ENCODE measurements at regions not wholly inside any gene's neighbourhood (a gene's known extent, or its start where the extent isn't known, plus 50 kb on each side); places are given as distances from the start of the nearest gene placed in this dataset.

DNA sequence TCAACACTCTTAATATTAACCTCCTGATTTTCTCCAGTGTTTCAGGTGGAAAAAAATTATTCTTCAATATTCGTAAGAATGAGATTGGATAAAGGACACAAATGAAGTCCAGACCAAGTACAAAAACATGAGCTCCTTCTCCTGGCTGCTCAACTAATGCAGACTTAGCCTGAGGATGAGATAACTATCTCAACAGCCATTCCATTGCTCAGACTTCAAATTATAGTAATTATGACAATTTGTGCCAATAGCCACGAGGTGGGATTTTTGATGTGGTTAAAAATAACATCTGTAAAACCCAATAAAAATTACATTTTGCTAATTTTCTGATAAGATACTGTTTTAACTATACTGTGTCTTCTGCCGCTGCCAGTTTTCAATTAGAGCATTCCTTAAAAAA is 323.6 kb downstream of the SOX2 start:
- H3K9me2 ChIP-seq: no peaks in the 10 kb centered on the region
- H4K20me1 ChIP-seq (ENCODE audit: insufficient read depth): no peaks in the 10 kb centered on the region
- H3K9me3 ChIP-seq: no peaks in the 10 kb centered on the region
- CTCF ChIA-PET: interaction anchor here (1.0 to 1.2 kb wide), 2 partner anchors 48 to 648 kb away, joined by 3 read pairs; no protein-coding TSS in a partner anchor
- H3K79me2 ChIP-seq (ENCODE audit: insufficient read depth): no peaks in the 10 kb centered on the region
- no peaks in the 10 kb centered on the region for H3K27me3 ChIP-seq (ENCODE audit: insufficient read depth)
- 33% methylated on average over 3 of the region's 3 CpGs for WGBS (ENCODE audit: low lambda C conversion rate)
- no peak overlapping the region for H3K4me3 ChIP-seq (ENCODE audit: low read depth in 2 of 2, low read length in 1 of 2)
- H3K4me2 ChIP-seq: no peak overlapping the region
- H3K27ac ChIP-seq (ENCODE audit: low read depth in 2 of 2, low read length in 1 of 2): no peak overlapping the region
- POLR2A ChIA-PET: no interaction called here
- H3K9ac ChIP-seq: no peak overlapping the region
- no peaks in the 10 kb centered on the region for H3K36me3 ChIP-seq (replicated peaks in 1 of 2; ENCODE audit: control insufficient read depth in 1 of 2, insufficient read depth in 2 of 2, low read length in 1 of 2)
- H3K4me1 ChIP-seq (ENCODE audit: control insufficient read depth in 1 of 2, insufficient read depth in 2 of 2, low read depth in 1 of 2, low read length in 1 of 2): no peaks in the 10 kb centered on the region; a peak in 2 of 4 replicates
- peak; percentile 37 for DNase-seq
- no peaks in the 10 kb centered on the region for H3F3A ChIP-seq (replicated peaks; ENCODE audit: insufficient read depth)
- no peak overlapping the region for H2AFZ ChIP-seq (ENCODE audit: low read depth)
- TF ChIP-seq, protein P1, sequence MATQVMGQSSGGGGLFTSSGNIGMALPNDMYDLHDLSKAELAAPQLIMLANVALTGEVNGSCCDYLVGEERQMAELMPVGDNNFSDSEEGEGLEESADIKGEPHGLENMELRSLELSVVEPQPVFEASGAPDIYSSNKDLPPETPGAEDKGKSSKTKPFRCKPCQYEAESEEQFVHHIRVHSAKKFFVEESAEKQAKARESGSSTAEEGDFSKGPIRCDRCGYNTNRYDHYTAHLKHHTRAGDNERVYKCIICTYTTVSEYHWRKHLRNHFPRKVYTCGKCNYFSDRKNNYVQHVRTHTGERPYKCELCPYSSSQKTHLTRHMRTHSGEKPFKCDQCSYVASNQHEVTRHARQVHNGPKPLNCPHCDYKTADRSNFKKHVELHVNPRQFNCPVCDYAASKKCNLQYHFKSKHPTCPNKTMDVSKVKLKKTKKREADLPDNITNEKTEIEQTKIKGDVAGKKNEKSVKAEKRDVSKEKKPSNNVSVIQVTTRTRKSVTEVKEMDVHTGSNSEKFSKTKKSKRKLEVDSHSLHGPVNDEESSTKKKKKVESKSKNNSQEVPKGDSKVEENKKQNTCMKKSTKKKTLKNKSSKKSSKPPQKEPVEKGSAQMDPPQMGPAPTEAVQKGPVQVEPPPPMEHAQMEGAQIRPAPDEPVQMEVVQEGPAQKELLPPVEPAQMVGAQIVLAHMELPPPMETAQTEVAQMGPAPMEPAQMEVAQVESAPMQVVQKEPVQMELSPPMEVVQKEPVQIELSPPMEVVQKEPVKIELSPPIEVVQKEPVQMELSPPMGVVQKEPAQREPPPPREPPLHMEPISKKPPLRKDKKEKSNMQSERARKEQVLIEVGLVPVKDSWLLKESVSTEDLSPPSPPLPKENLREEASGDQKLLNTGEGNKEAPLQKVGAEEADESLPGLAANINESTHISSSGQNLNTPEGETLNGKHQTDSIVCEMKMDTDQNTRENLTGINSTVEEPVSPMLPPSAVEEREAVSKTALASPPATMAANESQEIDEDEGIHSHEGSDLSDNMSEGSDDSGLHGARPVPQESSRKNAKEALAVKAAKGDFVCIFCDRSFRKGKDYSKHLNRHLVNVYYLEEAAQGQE (IDR thresholded peaks at IDR 0.05; ENCODE audit: low read depth, low read length): no peak
- TF ChIP-seq NRF1 (IDR thresholded peaks at IDR 0.05; ENCODE audit: low read depth, low read length) (no peak), MEF2A (IDR thresholded peaks at IDR 0.05; ENCODE audit: borderline replicate concordance, low read depth) (no peak), TAF1 (IDR thresholded peaks at IDR 0.05; ENCODE audit: borderline replicate concordance, low read depth, low read length) (no peak), GABPA (IDR thresholded peaks at IDR 0.05; ENCODE audit: low read depth) (no peak), EP300 (IDR thresholded peaks at IDR 0.05; ENCODE audit: borderline replicate concordance in 1 of 2, low read depth in 1 of 2, low read length in 1 of 2) (peak in 1 of 2 experiments; percentile 42; a peak in 2 of 4 replicates), EZH2phosphoT487 (IDR thresholded peaks at IDR 0.05; ENCODE audit: borderline replicate concordance, low read depth) (no peak), MXI1 (IDR thresholded peaks at IDR 0.05; ENCODE audit: low read depth, low read length) (no peak), FOXM1 (IDR thresholded peaks at IDR 0.05; ENCODE audit: low read depth) (no peak), GATA2 (CRISPR knock-in tag; IDR thresholded peaks at IDR 0.05) (peak; percentile 68), TEAD4 (IDR thresholded peaks at IDR 0.05; ENCODE audit: borderline replicate concordance, insufficient read depth) (no peak), FOSL2 (IDR thresholded peaks at IDR 0.05; ENCODE audit: borderline replicate concordance, low read depth) (no peak), NFIC (IDR thresholded peaks at IDR 0.05; ENCODE audit: borderline replicate concordance) (no peak), SMC3 (IDR thresholded peaks at IDR 0.05; ENCODE audit: low read depth, low read length) (no peak), SIN3A (IDR thresholded peaks at IDR 0.05; ENCODE audit: borderline replicate concordance, low read depth, low read length) (no peak), JUND (IDR thresholded peaks at IDR 0.05) (no peak), CHD2 (IDR thresholded peaks at IDR 0.05; ENCODE audit: low read length, partially characterized antibody) (no peak)
- TF ChIP-seq, protein P2, sequence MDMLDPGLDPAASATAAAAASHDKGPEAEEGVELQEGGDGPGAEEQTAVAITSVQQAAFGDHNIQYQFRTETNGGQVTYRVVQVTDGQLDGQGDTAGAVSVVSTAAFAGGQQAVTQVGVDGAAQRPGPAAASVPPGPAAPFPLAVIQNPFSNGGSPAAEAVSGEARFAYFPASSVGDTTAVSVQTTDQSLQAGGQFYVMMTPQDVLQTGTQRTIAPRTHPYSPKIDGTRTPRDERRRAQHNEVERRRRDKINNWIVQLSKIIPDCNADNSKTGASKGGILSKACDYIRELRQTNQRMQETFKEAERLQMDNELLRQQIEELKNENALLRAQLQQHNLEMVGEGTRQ (IDR thresholded peaks at IDR 0.05; ENCODE audit: borderline replicate concordance, low read depth, low read length): no peak
- TF ChIP-seq, protein P3, sequence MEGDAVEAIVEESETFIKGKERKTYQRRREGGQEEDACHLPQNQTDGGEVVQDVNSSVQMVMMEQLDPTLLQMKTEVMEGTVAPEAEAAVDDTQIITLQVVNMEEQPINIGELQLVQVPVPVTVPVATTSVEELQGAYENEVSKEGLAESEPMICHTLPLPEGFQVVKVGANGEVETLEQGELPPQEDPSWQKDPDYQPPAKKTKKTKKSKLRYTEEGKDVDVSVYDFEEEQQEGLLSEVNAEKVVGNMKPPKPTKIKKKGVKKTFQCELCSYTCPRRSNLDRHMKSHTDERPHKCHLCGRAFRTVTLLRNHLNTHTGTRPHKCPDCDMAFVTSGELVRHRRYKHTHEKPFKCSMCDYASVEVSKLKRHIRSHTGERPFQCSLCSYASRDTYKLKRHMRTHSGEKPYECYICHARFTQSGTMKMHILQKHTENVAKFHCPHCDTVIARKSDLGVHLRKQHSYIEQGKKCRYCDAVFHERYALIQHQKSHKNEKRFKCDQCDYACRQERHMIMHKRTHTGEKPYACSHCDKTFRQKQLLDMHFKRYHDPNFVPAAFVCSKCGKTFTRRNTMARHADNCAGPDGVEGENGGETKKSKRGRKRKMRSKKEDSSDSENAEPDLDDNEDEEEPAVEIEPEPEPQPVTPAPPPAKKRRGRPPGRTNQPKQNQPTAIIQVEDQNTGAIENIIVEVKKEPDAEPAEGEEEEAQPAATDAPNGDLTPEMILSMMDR (IDR thresholded peaks at IDR 0.05): no peak
- TF ChIP-seq, protein P4, sequence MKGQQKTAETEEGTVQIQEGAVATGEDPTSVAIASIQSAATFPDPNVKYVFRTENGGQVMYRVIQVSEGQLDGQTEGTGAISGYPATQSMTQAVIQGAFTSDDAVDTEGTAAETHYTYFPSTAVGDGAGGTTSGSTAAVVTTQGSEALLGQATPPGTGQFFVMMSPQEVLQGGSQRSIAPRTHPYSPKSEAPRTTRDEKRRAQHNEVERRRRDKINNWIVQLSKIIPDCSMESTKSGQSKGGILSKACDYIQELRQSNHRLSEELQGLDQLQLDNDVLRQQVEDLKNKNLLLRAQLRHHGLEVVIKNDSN (IDR thresholded peaks at IDR 0.05; ENCODE audit: borderline replicate concordance, low read depth): no peak
- TF ChIP-seq, protein P5, sequence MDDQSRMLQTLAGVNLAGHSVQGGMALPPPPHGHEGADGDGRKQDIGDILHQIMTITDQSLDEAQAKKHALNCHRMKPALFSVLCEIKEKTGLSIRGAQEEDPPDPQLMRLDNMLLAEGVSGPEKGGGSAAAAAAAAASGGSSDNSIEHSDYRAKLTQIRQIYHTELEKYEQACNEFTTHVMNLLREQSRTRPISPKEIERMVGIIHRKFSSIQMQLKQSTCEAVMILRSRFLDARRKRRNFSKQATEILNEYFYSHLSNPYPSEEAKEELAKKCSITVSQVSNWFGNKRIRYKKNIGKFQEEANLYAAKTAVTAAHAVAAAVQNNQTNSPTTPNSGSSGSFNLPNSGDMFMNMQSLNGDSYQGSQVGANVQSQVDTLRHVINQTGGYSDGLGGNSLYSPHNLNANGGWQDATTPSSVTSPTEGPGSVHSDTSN (IDR thresholded peaks at IDR 0.05): no peak
- TF ChIP-seq, protein P6, sequence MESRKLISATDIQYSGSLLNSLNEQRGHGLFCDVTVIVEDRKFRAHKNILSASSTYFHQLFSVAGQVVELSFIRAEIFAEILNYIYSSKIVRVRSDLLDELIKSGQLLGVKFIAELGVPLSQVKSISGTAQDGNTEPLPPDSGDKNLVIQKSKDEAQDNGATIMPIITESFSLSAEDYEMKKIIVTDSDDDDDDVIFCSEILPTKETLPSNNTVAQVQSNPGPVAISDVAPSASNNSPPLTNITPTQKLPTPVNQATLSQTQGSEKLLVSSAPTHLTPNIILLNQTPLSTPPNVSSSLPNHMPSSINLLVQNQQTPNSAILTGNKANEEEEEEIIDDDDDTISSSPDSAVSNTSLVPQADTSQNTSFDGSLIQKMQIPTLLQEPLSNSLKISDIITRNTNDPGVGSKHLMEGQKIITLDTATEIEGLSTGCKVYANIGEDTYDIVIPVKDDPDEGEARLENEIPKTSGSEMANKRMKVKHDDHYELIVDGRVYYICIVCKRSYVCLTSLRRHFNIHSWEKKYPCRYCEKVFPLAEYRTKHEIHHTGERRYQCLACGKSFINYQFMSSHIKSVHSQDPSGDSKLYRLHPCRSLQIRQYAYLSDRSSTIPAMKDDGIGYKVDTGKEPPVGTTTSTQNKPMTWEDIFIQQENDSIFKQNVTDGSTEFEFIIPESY (IDR thresholded peaks at IDR 0.05; ENCODE audit: borderline replicate concordance, low read depth): no peak

Data from SK-N-SH (cell line).